Fibroblast of lung (primary cell): ENCODE measurements at regions not wholly inside any gene's neighbourhood (a gene's known extent, or its start where the extent isn't known, plus 50 kb on each side); places are given as distances from the start of the nearest gene placed in this dataset.

Experiments used
- DNase-seq, 2 donors: peaks; one replicate each; pipeline versions ENCODE4 v3.0.0 to v3.0.0-alpha.2; 2010; ENCODE audit warnings: low read depth in 2 of 2
- H2AFZ ChIP-seq: 2 replicates; pipeline ENCODE4 v1.5.1; 2012; ENCODE audit warnings: low read length, control low read depth, inconsistent platforms
- H3K27ac ChIP-seq: 2 replicates; pipeline ENCODE4 v1.5.1; 2011; ENCODE audit warnings: low read length, control low read depth; ENCODE audit not compliant: insufficient read depth
- H3K27me3 ChIP-seq: 2 replicates; pipeline ENCODE4 v1.5.1; 2011; ENCODE audit warnings: mild to moderate bottlenecking, low read length; ENCODE audit not compliant: control insufficient read depth, insufficient read depth
- H3K36me3 ChIP-seq: 2 replicates; pipeline ENCODE4 v1.5.1; 2011; ENCODE audit warnings: low read length; ENCODE audit not compliant: control insufficient read depth, insufficient read depth
- H3K4me1 ChIP-seq: 2 replicates; pipeline ENCODE4 v1.5.1; 2011; ENCODE audit warnings: low read length; ENCODE audit not compliant: control insufficient read depth, insufficient read depth; ENCODE audit errors: extremely low read depth
- H3K4me2 ChIP-seq: 2 replicates; pipeline ENCODE4 v1.5.1; 2011; ENCODE audit warnings: low read length, control low read depth; ENCODE audit not compliant: insufficient read depth; ENCODE audit errors: extremely low read depth
- H3K4me3 ChIP-seq, 4 experiments: fragments of 200-600 bp in 1 of 4; sonication (generic) in 1 of 4; replicated peaks in 1 of 4; 2 replicates each; pipeline ENCODE4 v1.5.1; 2011 to 2016; ENCODE audit warnings: low read length in 4 of 4, low read depth in 3 of 4, mild to moderate bottlenecking in 3 of 4, control low read depth in 2 of 4, inconsistent platforms in 1 of 4, mixed read lengths in 1 of 4; ENCODE audit not compliant: insufficient read depth in 1 of 4; ENCODE audit errors: control extremely low read depth in 1 of 4
- H3K79me2 ChIP-seq: 2 replicates; pipeline ENCODE4 v1.5.1; 2012; ENCODE audit warnings: mild to moderate bottlenecking, low read length, inconsistent platforms; ENCODE audit not compliant: control insufficient read depth, insufficient read depth
- H3K9ac ChIP-seq: 2 replicates; pipeline ENCODE4 v1.5.1; 2011; ENCODE audit warnings: mild to moderate bottlenecking, low read length, control low read depth; ENCODE audit not compliant: insufficient read depth
- H3K9me3 ChIP-seq: 2 replicates; pipeline ENCODE4 v1.5.1; 2012; ENCODE audit warnings: low read depth, low read length; ENCODE audit not compliant: control insufficient read depth, insufficient read depth
- H4K20me1 ChIP-seq: 2 replicates; pipeline ENCODE4 v1.5.1; 2011; ENCODE audit warnings: low read length; ENCODE audit not compliant: control insufficient read depth, insufficient read depth; ENCODE audit errors: extremely low read depth
- EZH2 ChIP-seq: IDR thresholded peaks from 2 replicates; pipeline ENCODE4 v1.5.1; 2012; ENCODE audit warnings: low read length, control low read depth, mild to moderate bottlenecking; ENCODE audit errors: missing control alignments
- TF ChIP-seq, protein P1 (sequence below), 2 donors: IDR thresholded peaks in 1 of 2; conservative IDR thresholded peaks in 1 of 2; 1 replicate in 1 of 2; 2 replicates in 1 of 2; pipeline ENCODE4 v1.5.1; 2011 to 2012; ENCODE audit warnings: low read length in 2 of 2, control low read depth in 1 of 2, inconsistent platforms in 1 of 2, low read depth in 1 of 2, mild to moderate bottlenecking in 1 of 2

DNA sequence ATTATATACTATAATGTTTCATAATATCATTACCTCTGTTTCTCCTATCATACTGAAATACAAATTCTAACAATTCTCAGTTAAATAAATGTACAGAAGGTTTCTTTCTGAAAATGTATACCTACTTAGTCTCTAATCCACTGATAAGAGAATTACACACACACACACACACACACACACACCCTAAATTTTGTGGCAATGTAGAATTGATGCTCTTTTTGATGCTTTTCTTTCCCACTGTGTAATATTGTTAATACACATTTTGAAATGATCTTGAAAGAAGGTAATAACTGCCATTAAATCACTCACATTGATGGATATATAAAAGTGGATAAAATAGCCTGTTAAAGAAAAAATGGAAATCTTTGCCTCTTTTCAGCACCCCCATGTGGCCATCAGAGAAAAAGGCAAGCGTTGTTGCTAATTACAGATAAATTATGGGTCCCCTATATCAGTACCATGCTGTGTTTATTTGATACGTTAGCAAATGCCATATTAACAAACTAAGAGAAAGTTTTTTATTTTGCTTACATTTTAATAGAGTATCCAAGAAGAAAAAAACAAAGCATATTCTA, 76.6 kb upstream of the VGLL2 start:
- Histone ChIP-seq H3K4me2 (no peak overlapping the region), H3K79me2 (no peaks in the 10 kb centered on the region), H3K4me3 (no peak overlapping the region), H3K36me3 (no peaks in the 10 kb centered on the region), H3K9ac (no peak overlapping the region), H3K27ac (no peak overlapping the region), H3K27me3 (no peaks in the 10 kb centered on the region), H3K9me3 (no peaks in the 10 kb centered on the region), H3K4me1 (no peaks in the 10 kb centered on the region), H4K20me1 (no peaks in the 10 kb centered on the region), H2AFZ (no peak overlapping the region)
- DNase-seq: no peak
- TF ChIP-seq, protein P1, sequence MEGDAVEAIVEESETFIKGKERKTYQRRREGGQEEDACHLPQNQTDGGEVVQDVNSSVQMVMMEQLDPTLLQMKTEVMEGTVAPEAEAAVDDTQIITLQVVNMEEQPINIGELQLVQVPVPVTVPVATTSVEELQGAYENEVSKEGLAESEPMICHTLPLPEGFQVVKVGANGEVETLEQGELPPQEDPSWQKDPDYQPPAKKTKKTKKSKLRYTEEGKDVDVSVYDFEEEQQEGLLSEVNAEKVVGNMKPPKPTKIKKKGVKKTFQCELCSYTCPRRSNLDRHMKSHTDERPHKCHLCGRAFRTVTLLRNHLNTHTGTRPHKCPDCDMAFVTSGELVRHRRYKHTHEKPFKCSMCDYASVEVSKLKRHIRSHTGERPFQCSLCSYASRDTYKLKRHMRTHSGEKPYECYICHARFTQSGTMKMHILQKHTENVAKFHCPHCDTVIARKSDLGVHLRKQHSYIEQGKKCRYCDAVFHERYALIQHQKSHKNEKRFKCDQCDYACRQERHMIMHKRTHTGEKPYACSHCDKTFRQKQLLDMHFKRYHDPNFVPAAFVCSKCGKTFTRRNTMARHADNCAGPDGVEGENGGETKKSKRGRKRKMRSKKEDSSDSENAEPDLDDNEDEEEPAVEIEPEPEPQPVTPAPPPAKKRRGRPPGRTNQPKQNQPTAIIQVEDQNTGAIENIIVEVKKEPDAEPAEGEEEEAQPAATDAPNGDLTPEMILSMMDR (conservative IDR thresholded peaks at IDR 0.05 in 1 of 2, IDR thresholded peaks at IDR 0.05 in 1 of 2; ENCODE audit: low read depth in 1 of 2, low read length in 2 of 2): peak; percentile 22 to 23
- TF ChIP-seq EZH2: no peak

DNA sequence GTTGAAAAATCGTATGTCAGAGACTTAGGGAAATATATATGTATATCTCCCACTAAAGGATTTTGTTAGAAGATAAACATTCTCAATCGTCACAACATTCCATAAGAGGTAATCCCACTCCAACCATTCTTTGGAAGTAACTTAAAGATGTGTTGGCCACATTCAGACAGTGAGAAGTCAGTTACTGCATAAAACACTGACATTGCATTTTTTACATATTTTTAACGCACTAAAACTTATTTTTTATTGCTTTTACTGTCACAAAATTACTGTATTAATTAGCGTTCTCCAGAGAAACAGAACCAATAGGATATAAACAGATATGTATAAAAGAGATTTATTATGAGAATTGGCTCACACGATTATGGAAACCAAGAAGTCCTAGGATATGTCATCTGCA, 74.3 kb upstream of the VGLL2 start:
- H3K36me3 ChIP-seq: no peaks in the 10 kb centered on the region
- H3K9ac ChIP-seq: no peak overlapping the region
- H3K79me2 ChIP-seq: no peaks in the 10 kb centered on the region
- H3K27ac ChIP-seq: no peak overlapping the region
- no peaks in the 10 kb centered on the region for H3K9me3 ChIP-seq
- no peak overlapping the region for H3K4me3 ChIP-seq
- TF ChIP-seq, protein P1 (conservative IDR thresholded peaks at IDR 0.05 in 1 of 2, IDR thresholded peaks at IDR 0.05 in 1 of 2; ENCODE audit: low read depth in 1 of 2, low read length in 2 of 2): no peak
- TF ChIP-seq EZH2: no peak
- H4K20me1 ChIP-seq: no peaks in the 10 kb centered on the region
- no peak for DNase-seq
- H3K4me2 ChIP-seq: no peak overlapping the region
- H3K4me1 ChIP-seq: no peaks in the 10 kb centered on the region
- no peak overlapping the region for H2AFZ ChIP-seq
- no peaks in the 10 kb centered on the region for H3K27me3 ChIP-seq

DNA sequence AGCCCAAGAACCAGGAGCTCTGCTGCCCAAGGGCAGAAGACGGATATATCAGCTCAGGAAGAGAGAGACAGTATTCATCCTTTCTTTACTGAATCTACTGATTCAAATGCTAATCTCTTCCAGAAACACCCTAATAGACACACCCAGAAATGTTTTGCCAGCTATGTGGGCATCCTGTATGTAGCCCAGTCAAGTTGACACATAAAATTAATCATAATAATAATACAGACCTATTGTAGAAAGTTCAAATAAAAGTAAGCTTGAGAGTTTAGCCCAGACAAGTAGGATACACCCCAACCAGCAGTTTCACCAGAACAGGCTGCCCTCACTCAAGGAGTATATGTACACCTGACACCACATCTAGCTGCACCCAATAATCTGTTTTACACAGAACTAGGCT, 73.9 kb upstream of the VGLL2 start:
- no peak for DNase-seq
- Histone ChIP-seq H3K79me2 (no peaks in the 10 kb centered on the region), H3K9ac (no peak overlapping the region), H3K36me3 (no peaks in the 10 kb centered on the region), H3K9me3 (no peaks in the 10 kb centered on the region), H3K4me1 (no peaks in the 10 kb centered on the region), H3K27ac (no peak overlapping the region), H3K4me3 (no peak overlapping the region), H4K20me1 (no peaks in the 10 kb centered on the region), H3K4me2 (no peak overlapping the region), H3K27me3 (no peaks in the 10 kb centered on the region), H2AFZ (no peak overlapping the region)
- TF ChIP-seq, protein P1 (conservative IDR thresholded peaks at IDR 0.05 in 1 of 2, IDR thresholded peaks at IDR 0.05 in 1 of 2; ENCODE audit: low read depth in 1 of 2, low read length in 2 of 2): no peak
- no peak for TF ChIP-seq EZH2
